B cell (primary cell): ENCODE measurements at regions not wholly inside any gene's neighbourhood (a gene's known extent, or its start where the extent isn't known, plus 50 kb on each side); places are given as distances from the start of the nearest gene placed in this dataset.

Source experiments
- ATAC-seq: fragments of 200-7000 bp; cut with Tn5 transposase; one replicate; pipeline ENCODE4 v1.10.0; 2021; ENCODE audit warnings: low read depth, mild to moderate bottlenecking, moderate number of reproducible peaks, moderate library complexity
- CTCF ChIA-PET: fragments of 350-600 bp; sonication (Branson Sonifier 250); formaldehyde crosslinking; loops from one replicate; lab custom pipeline; 2021; ENCODE audit warnings: antibody characterized with exemption, inconsistent platforms; lab: Charles Lee
- POLR2A ChIA-PET: fragments of 350-600 bp; sonication (Branson Sonifier 250); formaldehyde crosslinking; loops from one replicate; lab custom pipeline; 2021; ENCODE audit warnings: antibody characterized with exemption; lab: Charles Lee
- DNase-seq: peaks from one replicate; pipeline ENCODE4 v3.0.0; 2013
- H2AFZ ChIP-seq: 2 replicates; pipeline ENCODE4 v1.6.1; 2012; ENCODE audit warnings: mild to moderate bottlenecking, low read depth, low read length; ENCODE audit not compliant: insufficient read depth, poor library complexity, severe bottlenecking
- H3K27ac ChIP-seq, 2 donors: 1 replicate in 1 of 2; 2 replicates in 1 of 2; pipeline ENCODE4 v1.5.1; 2012 to 2013; ENCODE audit warnings: low read length in 2 of 2, mild to moderate bottlenecking in 2 of 2, moderate library complexity in 1 of 2
- H3K27me3 ChIP-seq, 4 experiments: fragments of 200-600 bp in 1 of 4; sonication (generic) in 1 of 4; replicated peaks in 1 of 4; 1 replicate in 2 of 4; 2 replicates in 2 of 4; pipeline versions ENCODE4 v1.6.1 to v1.7.0; 2013 to 2016; ENCODE audit warnings: low read length in 3 of 4, mild to moderate bottlenecking in 2 of 4, mixed read lengths in 1 of 4, moderate library complexity in 1 of 4; ENCODE audit not compliant: insufficient read depth in 4 of 4, control insufficient read depth in 3 of 4; ENCODE audit errors: control extremely low read depth in 1 of 4
- H3K36me3 ChIP-seq, 2 experiments: replicated peaks in 1 of 2; 1 replicate in 1 of 2; 2 replicates in 1 of 2; pipeline versions ENCODE4 v1.6.1 to v1.7.1; 2013; ENCODE audit warnings: low read length in 1 of 2; ENCODE audit not compliant: insufficient read depth in 2 of 2, control insufficient read depth in 1 of 2; ENCODE audit errors: control extremely low read depth in 1 of 2, extremely low read depth in 1 of 2
- H3K4me1 ChIP-seq, 2 donors: fragments of 200-600 bp in 1 of 2; sonication (generic) in 1 of 2; 1 replicate in 1 of 2; 2 replicates in 1 of 2; pipeline versions ENCODE4 v1.5.1 to v1.6.1; 2013 to 2017; ENCODE audit warnings: low read length in 2 of 2; ENCODE audit not compliant: control insufficient read depth in 2 of 2, insufficient read depth in 2 of 2
- H3K4me2 ChIP-seq: replicated peaks from 2 replicates; pipeline ENCODE3; 2012; ENCODE audit warnings: mild to moderate bottlenecking, low read depth, low read length; ENCODE audit not compliant: poor library complexity, severe bottlenecking
- H3K4me3 ChIP-seq, 5 experiments: fragments of 200-600 bp in 1 of 5; sonication (generic) in 1 of 5; 1 replicate in 3 of 5; 2 replicates in 2 of 5; pipeline versions ENCODE4 v1.5.1 to v1.7.0; 2011 to 2016; ENCODE audit warnings: low read length in 4 of 5, mild to moderate bottlenecking in 4 of 5, low read depth in 2 of 5, control low read depth in 1 of 5, moderate library complexity in 1 of 5; ENCODE audit not compliant: insufficient read depth in 1 of 5; ENCODE audit errors: control extremely low read depth in 1 of 5, extremely low read depth in 1 of 5
- H3K79me2 ChIP-seq: fragments of 200-600 bp; sonication (generic); one replicate; pipeline ENCODE4 v1.6.0; 2016; ENCODE audit warnings: low read length; ENCODE audit not compliant: control insufficient read depth, insufficient read depth
- H3K9ac ChIP-seq: fragments of 200-600 bp; sonication (generic); 2 replicates; pipeline ENCODE4 v1.6.1; 2017; ENCODE audit warnings: mild to moderate bottlenecking, low read length, moderate library complexity
- H3K9me3 ChIP-seq, 3 donors: one replicate each; pipeline versions ENCODE4 v1.6.1 to v1.7.1; 2013; ENCODE audit warnings: low read length in 2 of 3; ENCODE audit not compliant: control insufficient read depth in 2 of 3, insufficient read depth in 1 of 3; ENCODE audit errors: control extremely low read depth in 1 of 3
- H4K20me1 ChIP-seq: 2 replicates; pipeline ENCODE4 v1.6.0; 2012; ENCODE audit warnings: mild to moderate bottlenecking, low read length; ENCODE audit not compliant: insufficient read depth, control insufficient read depth, poor library complexity, severe bottlenecking
- H3K27ac Mint-ChIP-seq: one replicate; pipeline ENCODE4 v1.8.0; 2021; ENCODE audit warnings: mixed read lengths
- H3K27me3 Mint-ChIP-seq: one replicate; pipeline ENCODE4 v1.8.0; 2021; ENCODE audit warnings: mixed read lengths
- H3K4me1 Mint-ChIP-seq: one replicate; pipeline ENCODE4 v1.8.0; 2021; ENCODE audit warnings: mixed read lengths
- H3K4me3 Mint-ChIP-seq: one replicate; pipeline ENCODE4 v1.8.0; 2021; ENCODE audit warnings: mixed read lengths
- H3K9me3 Mint-ChIP-seq: one replicate; pipeline ENCODE4 v1.8.0; 2022; ENCODE audit warnings: mixed read lengths; ENCODE audit not compliant: insufficient read depth
- CTCF ChIP-seq: fragments of 200-600 bp; IDR thresholded peaks from one replicate; pipeline ENCODE4 v1.8.0; 2022; ENCODE audit warnings: antibody characterized with exemption, mild to moderate bottlenecking
- EZH2 ChIP-seq: IDR thresholded peaks from 2 replicates; pipeline ENCODE4 v1.6.1; 2012; ENCODE audit warnings: borderline replicate concordance, low read depth, mild to moderate bottlenecking, moderate library complexity, low read length; ENCODE audit not compliant: insufficient read depth, poor library complexity, severe bottlenecking
- WGBS: methylation state at CpG from one replicate; pipeline ENCODE4 v1.1.5; 2013; ENCODE audit warnings: missing lambda C conversion rate; ENCODE audit not compliant: insufficient coverage; 5-methylcytosine and 5-hydroxymethylcytosine counted together
- intact Hi-C: fragments of 100-400 bp; cut with micrococcal nuclease; formaldehyde crosslinking; loops from one replicate; pipeline ENCODE4 v1.10.0; 2022

- no peaks in the 10 kb centered on the region for H3K27me3 ChIP-seq
- ATAC-seq (no peak), DNase-seq (no peak)
- Mint-ChIP-seq H3K4me1 (no peaks in the 10 kb centered on the region), H3K27ac (no peak overlapping the region), H3K9me3 (no peaks in the 10 kb centered on the region), H3K4me3 (no peak overlapping the region), H3K27me3 (peaks cover 10% of the 10 kb centered on the region)
- no peaks in the 10 kb centered on the region for H3K36me3 ChIP-seq
- ChIA-PET CTCF (interaction anchor here (0.5 kb wide), 1 partner anchor 666 kb away, joined by 3 read pairs; no protein-coding TSS in a partner anchor), POLR2A (no interaction called here)
- H3K4me3 ChIP-seq, result no peak overlapping the region
- H3K4me2 ChIP-seq, result no peak overlapping the region
- no peaks in the 10 kb centered on the region for H3K9me3 ChIP-seq
- no peaks in the 10 kb centered on the region for H3K79me2 ChIP-seq
- H3K27ac ChIP-seq, result no peak overlapping the region
- intact Hi-C loops, result no loop called here
- 82% methylated on average over 7 of the region's 8 CpGs for WGBS
- TF ChIP-seq CTCF, result no peak
- no peak for TF ChIP-seq EZH2
- no peaks in the 10 kb centered on the region for H4K20me1 ChIP-seq
- no peak overlapping the region for H3K9ac ChIP-seq
- no peak overlapping the region for H2AFZ ChIP-seq
- no peaks in the 10 kb centered on the region for H3K4me1 ChIP-seq
Measured at GRCh38 chr2:20531633-20532262, 84.9 kb downstream of the RHOB start.

- Histone ChIP-seq H4K20me1 (no peaks in the 10 kb centered on the region), H3K4me2 (no peak overlapping the region), H3K36me3 (no peaks in the 10 kb centered on the region), H3K79me2 (no peaks in the 10 kb centered on the region), H3K9me3 (no peaks in the 10 kb centered on the region), H3K4me3 (no peak overlapping the region), H3K27me3 (no peaks in the 10 kb centered on the region), H3K27ac (no peak overlapping the region), H3K4me1 (no peaks in the 10 kb centered on the region), H2AFZ (no peak overlapping the region), H3K9ac (no peak overlapping the region)
- no peak for TF ChIP-seq CTCF
- TF ChIP-seq EZH2, result no peak
- no peak overlapping the region for H3K27ac Mint-ChIP-seq
- 84% methylated on average over 15 of the region's 17 CpGs for WGBS
- intact Hi-C loops, result no loop called here
- H3K4me1 Mint-ChIP-seq, result no peaks in the 10 kb centered on the region
- H3K9me3 Mint-ChIP-seq, result no peaks in the 10 kb centered on the region
- H3K27me3 Mint-ChIP-seq, result peaks cover 10% of the 10 kb centered on the region
- POLR2A ChIA-PET, result no interaction called here
- CTCF ChIA-PET, result no interaction called here
- H3K4me3 Mint-ChIP-seq, result no peak overlapping the region
- no peak for ATAC-seq
- no peak for DNase-seq
Measured at GRCh38 chr2:20532634-20533437, 86.0 kb downstream of the RHOB start.
